ENCODE measurements at regions not wholly inside any gene's neighbourhood (a gene's known extent, or its start where the extent isn't known, plus 50 kb on each side); places are given as distances from the start of the nearest gene placed in this dataset.

DNA sequence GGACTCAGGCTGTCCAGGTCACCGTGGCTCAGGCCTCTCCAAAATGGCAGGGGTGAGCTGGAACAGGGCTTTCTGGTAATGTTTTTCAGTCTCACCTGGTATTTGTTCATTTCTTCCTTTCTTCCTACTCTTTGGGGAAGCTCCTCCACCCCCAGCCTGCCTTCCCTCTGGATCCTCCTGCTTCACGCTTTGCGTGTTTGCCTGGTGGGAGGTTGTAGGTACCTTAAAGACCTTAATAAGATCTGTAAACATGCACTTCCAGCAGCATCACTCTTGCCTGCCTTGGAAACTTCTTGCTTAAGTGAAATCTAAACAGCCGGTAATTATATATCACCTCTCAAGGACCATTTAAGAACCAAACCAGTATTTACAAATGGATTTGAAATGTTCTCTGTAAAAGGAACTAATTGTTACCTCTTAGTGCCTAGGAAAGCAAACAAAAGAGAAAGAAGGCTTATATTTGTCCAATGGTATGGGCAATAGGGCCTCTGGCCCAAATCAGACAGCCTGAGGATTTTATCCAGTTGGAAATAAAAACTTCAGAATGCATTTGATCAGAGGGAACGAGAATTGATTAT, 339.9 kb downstream of the CCSER2 start:
- no peaks in the 10 kb centered on the region for H3K27me3 ChIP-seq (ENCODE audit: insufficient read depth)
- H3K4me2 ChIP-seq = no peak overlapping the region
- no peaks in the 10 kb centered on the region for H3K9me2 ChIP-seq (ENCODE audit: insufficient read depth)
- H3K36me3 ChIP-seq (ENCODE audit: insufficient read depth) = no peaks in the 10 kb centered on the region
- no peaks in the 10 kb centered on the region for H3F3A ChIP-seq (replicated peaks; ENCODE audit: low read depth)
- H4K20me1 ChIP-seq (replicated peaks; ENCODE audit: insufficient read depth) = no peaks in the 10 kb centered on the region
- no peaks in the 10 kb centered on the region for H3K9me3 Mint-ChIP-seq
- no peak overlapping the region for H3K27ac Mint-ChIP-seq
- H3K4me3 Mint-ChIP-seq = no peak overlapping the region
- H3K4me3 ChIP-seq = no peak overlapping the region
- ATAC-seq (no peak), DNase-seq (ENCODE audit: low spot score) (no peak)
- TF ChIP-seq EZH2phosphoT487 (IDR thresholded peaks at IDR 0.05; ENCODE audit: unreplicated experiment) = no peak
- TF ChIP-seq, protein P1, sequence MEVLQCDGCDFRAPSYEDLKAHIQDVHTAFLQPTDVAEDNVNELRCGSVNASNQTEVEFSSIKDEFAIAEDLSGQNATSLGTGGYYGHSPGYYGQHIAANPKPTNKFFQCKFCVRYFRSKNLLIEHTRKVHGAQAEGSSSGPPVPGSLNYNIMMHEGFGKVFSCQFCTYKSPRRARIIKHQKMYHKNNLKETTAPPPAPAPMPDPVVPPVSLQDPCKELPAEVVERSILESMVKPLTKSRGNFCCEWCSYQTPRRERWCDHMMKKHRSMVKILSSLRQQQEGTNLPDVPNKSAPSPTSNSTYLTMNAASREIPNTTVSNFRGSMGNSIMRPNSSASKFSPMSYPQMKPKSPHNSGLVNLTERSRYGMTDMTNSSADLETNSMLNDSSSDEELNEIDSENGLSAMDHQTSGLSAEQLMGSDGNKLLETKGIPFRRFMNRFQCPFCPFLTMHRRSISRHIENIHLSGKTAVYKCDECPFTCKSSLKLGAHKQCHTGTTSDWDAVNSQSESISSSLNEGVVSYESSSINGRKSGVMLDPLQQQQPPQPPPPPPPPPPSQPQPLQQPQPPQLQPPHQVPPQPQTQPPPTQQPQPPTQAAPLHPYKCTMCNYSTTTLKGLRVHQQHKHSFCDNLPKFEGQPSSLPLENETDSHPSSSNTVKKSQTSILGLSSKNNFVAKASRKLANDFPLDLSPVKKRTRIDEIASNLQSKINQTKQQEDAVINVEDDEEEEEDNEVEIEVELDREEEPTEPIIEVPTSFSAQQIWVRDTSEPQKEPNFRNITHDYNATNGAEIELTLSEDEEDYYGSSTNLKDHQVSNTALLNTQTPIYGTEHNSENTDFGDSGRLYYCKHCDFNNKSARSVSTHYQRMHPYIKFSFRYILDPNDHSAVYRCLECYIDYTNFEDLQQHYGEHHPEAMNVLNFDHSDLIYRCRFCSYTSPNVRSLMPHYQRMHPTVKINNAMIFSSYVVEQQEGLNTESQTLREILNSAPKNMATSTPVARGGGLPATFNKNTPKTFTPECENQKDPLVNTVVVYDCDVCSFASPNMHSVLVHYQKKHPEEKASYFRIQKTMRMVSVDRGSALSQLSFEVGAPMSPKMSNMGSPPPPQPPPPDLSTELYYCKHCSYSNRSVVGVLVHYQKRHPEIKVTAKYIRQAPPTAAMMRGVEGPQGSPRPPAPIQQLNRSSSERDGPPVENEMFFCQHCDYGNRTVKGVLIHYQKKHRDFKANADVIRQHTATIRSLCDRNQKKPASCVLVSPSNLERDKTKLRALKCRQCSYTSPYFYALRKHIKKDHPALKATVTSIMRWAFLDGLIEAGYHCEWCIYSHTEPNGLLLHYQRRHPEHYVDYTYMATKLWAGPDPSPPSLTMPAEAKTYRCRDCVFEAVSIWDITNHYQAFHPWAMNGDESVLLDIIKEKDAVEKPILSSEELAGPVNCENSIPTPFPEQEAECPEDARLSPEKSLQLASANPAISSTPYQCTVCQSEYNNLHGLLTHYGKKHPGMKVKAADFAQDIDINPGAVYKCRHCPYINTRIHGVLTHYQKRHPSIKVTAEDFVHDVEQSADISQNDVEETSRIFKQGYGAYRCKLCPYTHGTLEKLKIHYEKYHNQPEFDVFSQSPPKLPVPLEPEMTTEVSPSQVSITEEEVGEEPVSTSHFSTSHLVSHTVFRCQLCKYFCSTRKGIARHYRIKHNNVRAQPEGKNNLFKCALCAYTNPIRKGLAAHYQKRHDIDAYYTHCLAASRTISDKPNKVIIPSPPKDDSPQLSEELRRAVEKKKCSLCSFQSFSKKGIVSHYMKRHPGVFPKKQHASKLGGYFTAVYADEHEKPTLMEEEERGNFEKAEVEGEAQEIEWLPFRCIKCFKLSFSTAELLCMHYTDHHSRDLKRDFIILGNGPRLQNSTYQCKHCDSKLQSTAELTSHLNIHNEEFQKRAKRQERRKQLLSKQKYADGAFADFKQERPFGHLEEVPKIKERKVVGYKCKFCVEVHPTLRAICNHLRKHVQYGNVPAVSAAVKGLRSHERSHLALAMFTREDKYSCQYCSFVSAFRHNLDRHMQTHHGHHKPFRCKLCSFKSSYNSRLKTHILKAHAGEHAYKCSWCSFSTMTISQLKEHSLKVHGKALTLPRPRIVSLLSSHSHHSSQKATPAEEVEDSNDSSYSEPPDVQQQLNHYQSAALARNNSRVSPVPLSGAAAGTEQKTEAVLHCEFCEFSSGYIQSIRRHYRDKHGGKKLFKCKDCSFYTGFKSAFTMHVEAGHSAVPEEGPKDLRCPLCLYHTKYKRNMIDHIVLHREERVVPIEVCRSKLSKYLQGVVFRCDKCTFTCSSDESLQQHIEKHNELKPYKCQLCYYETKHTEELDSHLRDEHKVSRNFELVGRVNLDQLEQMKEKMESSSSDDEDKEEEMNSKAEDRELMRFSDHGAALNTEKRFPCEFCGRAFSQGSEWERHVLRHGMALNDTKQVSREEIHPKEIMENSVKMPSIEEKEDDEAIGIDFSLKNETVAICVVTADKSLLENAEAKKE (CRISPR knock-in tag; IDR thresholded peaks at IDR 0.05) = no peak
- TF ChIP-seq NANOG (IDR thresholded peaks at IDR 0.05; ENCODE audit: borderline replicate concordance) = no peak
- no peak for TF ChIP-seq JUNB (IDR thresholded peaks at IDR 0.05; ENCODE audit: unreplicated experiment)
- no peak for TF ChIP-seq CREB1 (CRISPR knock-in tag; IDR thresholded peaks at IDR 0.05; ENCODE audit: low read depth)
- no peak for TF ChIP-seq ZNF331 (CRISPR knock-in tag; IDR thresholded peaks at IDR 0.05; ENCODE audit: low read depth)
- TF ChIP-seq, protein P2, sequence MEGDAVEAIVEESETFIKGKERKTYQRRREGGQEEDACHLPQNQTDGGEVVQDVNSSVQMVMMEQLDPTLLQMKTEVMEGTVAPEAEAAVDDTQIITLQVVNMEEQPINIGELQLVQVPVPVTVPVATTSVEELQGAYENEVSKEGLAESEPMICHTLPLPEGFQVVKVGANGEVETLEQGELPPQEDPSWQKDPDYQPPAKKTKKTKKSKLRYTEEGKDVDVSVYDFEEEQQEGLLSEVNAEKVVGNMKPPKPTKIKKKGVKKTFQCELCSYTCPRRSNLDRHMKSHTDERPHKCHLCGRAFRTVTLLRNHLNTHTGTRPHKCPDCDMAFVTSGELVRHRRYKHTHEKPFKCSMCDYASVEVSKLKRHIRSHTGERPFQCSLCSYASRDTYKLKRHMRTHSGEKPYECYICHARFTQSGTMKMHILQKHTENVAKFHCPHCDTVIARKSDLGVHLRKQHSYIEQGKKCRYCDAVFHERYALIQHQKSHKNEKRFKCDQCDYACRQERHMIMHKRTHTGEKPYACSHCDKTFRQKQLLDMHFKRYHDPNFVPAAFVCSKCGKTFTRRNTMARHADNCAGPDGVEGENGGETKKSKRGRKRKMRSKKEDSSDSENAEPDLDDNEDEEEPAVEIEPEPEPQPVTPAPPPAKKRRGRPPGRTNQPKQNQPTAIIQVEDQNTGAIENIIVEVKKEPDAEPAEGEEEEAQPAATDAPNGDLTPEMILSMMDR (conservative IDR thresholded peaks at IDR 0.05; ENCODE audit: low read depth in 2 of 2) = no peak
- no peak for TF ChIP-seq ZNF114 (CRISPR knock-in tag; IDR thresholded peaks at IDR 0.05)
- TF ChIP-seq POLR2AphosphoS5 (IDR thresholded peaks at IDR 0.05; ENCODE audit: low read depth) = no peak
- TF ChIP-seq, protein P3, sequence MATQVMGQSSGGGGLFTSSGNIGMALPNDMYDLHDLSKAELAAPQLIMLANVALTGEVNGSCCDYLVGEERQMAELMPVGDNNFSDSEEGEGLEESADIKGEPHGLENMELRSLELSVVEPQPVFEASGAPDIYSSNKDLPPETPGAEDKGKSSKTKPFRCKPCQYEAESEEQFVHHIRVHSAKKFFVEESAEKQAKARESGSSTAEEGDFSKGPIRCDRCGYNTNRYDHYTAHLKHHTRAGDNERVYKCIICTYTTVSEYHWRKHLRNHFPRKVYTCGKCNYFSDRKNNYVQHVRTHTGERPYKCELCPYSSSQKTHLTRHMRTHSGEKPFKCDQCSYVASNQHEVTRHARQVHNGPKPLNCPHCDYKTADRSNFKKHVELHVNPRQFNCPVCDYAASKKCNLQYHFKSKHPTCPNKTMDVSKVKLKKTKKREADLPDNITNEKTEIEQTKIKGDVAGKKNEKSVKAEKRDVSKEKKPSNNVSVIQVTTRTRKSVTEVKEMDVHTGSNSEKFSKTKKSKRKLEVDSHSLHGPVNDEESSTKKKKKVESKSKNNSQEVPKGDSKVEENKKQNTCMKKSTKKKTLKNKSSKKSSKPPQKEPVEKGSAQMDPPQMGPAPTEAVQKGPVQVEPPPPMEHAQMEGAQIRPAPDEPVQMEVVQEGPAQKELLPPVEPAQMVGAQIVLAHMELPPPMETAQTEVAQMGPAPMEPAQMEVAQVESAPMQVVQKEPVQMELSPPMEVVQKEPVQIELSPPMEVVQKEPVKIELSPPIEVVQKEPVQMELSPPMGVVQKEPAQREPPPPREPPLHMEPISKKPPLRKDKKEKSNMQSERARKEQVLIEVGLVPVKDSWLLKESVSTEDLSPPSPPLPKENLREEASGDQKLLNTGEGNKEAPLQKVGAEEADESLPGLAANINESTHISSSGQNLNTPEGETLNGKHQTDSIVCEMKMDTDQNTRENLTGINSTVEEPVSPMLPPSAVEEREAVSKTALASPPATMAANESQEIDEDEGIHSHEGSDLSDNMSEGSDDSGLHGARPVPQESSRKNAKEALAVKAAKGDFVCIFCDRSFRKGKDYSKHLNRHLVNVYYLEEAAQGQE (IDR thresholded peaks at IDR 0.05; ENCODE audit: unreplicated experiment) = no peak
- no peak for TF ChIP-seq STAT1 (IDR thresholded peaks at IDR 0.05; ENCODE audit: unreplicated experiment)
- no peaks in the 10 kb centered on the region for H3K36me3 Mint-ChIP-seq (ENCODE audit: low read depth)
- no peak overlapping the region for H2AFZ ChIP-seq
- no peaks in the 10 kb centered on the region for H3K79me2 ChIP-seq (replicated peaks; ENCODE audit: insufficient read depth)
- H3K27ac ChIP-seq (ENCODE audit: low read depth) = no peak overlapping the region
- H3K27me3 Mint-ChIP-seq (ENCODE audit: insufficient read depth, low read depth, poor library complexity) = no peaks in the 10 kb centered on the region
- peaks cover 12% of the 10 kb centered on the region for H3K4me1 Mint-ChIP-seq
- H3K4me1 ChIP-seq (ENCODE audit: insufficient read depth) = no peaks in the 10 kb centered on the region; the same call in 1 of the 2 replicates

Data from GM23338 (cell line).